Mesenchymal stem cell (in vitro differentiated cells and primary cell): ENCODE measurements at regions not wholly inside any gene's neighbourhood (a gene's known extent, or its start where the extent isn't known, plus 50 kb on each side); places are given as distances from the start of the nearest gene placed in this dataset. TPM values are rescaled to one million over a fixed set of nuclear protein-coding genes. Genes with fewer than 3 reads are reported as not detected.
A peak's percentile ranks its signal among the peaks of the same experiment; 100 is the strongest.

ENCODE experiments used
- DNase-seq: peaks from one replicate; pipeline ENCODE4 v3.0.0-alpha.2; 2013
- H2AFZ ChIP-seq: one replicate; pipeline ENCODE4 v1.6.1; 2013; ENCODE audit warnings: low read depth, mild to moderate bottlenecking, control low read depth, inconsistent platforms, low read length, moderate library complexity
- H2AK5ac ChIP-seq: 2 replicates; pipeline ENCODE4 v1.6.1; 2013; ENCODE audit warnings: low read length, moderate library complexity, mild to moderate bottlenecking, inconsistent platforms; ENCODE audit not compliant: severe bottlenecking
- H2BK120ac ChIP-seq: one replicate; pipeline ENCODE4 v1.6.1; 2013; ENCODE audit warnings: low read depth, mild to moderate bottlenecking, inconsistent platforms, low read length, moderate library complexity
- H2BK12ac ChIP-seq, 2 experiments: one replicate each; pipeline ENCODE4 v1.6.1; 2013; ENCODE audit warnings: inconsistent platforms in 2 of 2, low read length in 2 of 2, mild to moderate bottlenecking in 2 of 2, moderate library complexity in 2 of 2, control low read depth in 1 of 2
- H2BK15ac ChIP-seq: one replicate; pipeline ENCODE4 v1.6.1; 2013; ENCODE audit warnings: mild to moderate bottlenecking, low read depth, inconsistent platforms; ENCODE audit not compliant: poor library complexity, severe bottlenecking
- H2BK5ac ChIP-seq: 2 replicates; pipeline ENCODE4 v1.6.1; 2013; ENCODE audit warnings: low read depth, mild to moderate bottlenecking, low read length, control low read depth, inconsistent platforms; ENCODE audit not compliant: poor library complexity, severe bottlenecking
- H3K14ac ChIP-seq, 2 experiments: one replicate each; pipeline ENCODE4 v1.6.1; 2013; ENCODE audit warnings: inconsistent platforms in 2 of 2, low read length in 2 of 2, control low read depth in 1 of 2, mild to moderate bottlenecking in 1 of 2, moderate library complexity in 1 of 2
- H3K18ac ChIP-seq, 2 experiments: one replicate each; pipeline ENCODE4 v1.6.1; 2013; ENCODE audit warnings: inconsistent platforms in 2 of 2, low read length in 2 of 2, control low read depth in 1 of 2, low read depth in 1 of 2, mild to moderate bottlenecking in 1 of 2
- H3K23ac ChIP-seq, 2 experiments: one replicate each; pipeline ENCODE4 v1.6.1; 2013; ENCODE audit warnings: inconsistent platforms in 2 of 2, low read length in 2 of 2, mild to moderate bottlenecking in 2 of 2, moderate library complexity in 2 of 2, control low read depth in 1 of 2
- H3K27ac ChIP-seq: 2 replicates; pipeline ENCODE4 v1.5.1; 2013; ENCODE audit warnings: mild to moderate bottlenecking, moderate library complexity, low read length, control low read depth, inconsistent platforms; ENCODE audit not compliant: poor library complexity, severe bottlenecking
- H3K27me3 ChIP-seq, 2 experiments: 2 replicates each; pipeline versions ENCODE4 v1.6.1 to v1.7.0; 2013; ENCODE audit warnings: low read length in 2 of 2, mild to moderate bottlenecking in 2 of 2, moderate library complexity in 2 of 2, control low read depth in 1 of 2, inconsistent platforms in 1 of 2; ENCODE audit not compliant: control insufficient read depth in 1 of 2, insufficient read depth in 1 of 2
- H3K36me3 ChIP-seq, 2 experiments: 2 replicates each; pipeline versions ENCODE4 v1.6.1 to v1.7.0; 2013; ENCODE audit warnings: low read length in 2 of 2, control low read depth in 1 of 2, inconsistent platforms in 1 of 2, low read depth in 1 of 2, mild to moderate bottlenecking in 1 of 2; ENCODE audit not compliant: insufficient read depth in 2 of 2, control insufficient read depth in 1 of 2
- H3K4ac ChIP-seq, 2 experiments: one replicate each; pipeline ENCODE4 v1.6.1; 2013; ENCODE audit warnings: inconsistent platforms in 2 of 2, low read length in 2 of 2, mild to moderate bottlenecking in 2 of 2, moderate library complexity in 2 of 2, control low read depth in 1 of 2, low read depth in 1 of 2
- H3K4me1 ChIP-seq: 2 replicates; pipeline ENCODE4 v1.6.1; 2013; ENCODE audit warnings: low read depth, low read length, control low read depth; ENCODE audit not compliant: control insufficient read depth, insufficient read depth
- H3K4me2 ChIP-seq: 2 replicates; pipeline ENCODE4 v1.6.1; 2013; ENCODE audit warnings: low read length, mild to moderate bottlenecking, inconsistent platforms; ENCODE audit not compliant: poor library complexity, severe bottlenecking
- H3K4me3 ChIP-seq, 2 experiments: 2 replicates each; pipeline versions ENCODE4 v1.5.1 to v1.7.0; 2013; ENCODE audit warnings: low read length in 2 of 2, mild to moderate bottlenecking in 2 of 2, control low read depth in 1 of 2, low read depth in 1 of 2; ENCODE audit not compliant: insufficient read depth in 1 of 2
- H3K79me1 ChIP-seq: replicated peaks from 2 replicates; pipeline ENCODE4 v1.6.1; 2013; ENCODE audit warnings: mild to moderate bottlenecking, control low read depth, low read length, inconsistent platforms; ENCODE audit not compliant: poor library complexity, severe bottlenecking
- H3K9ac ChIP-seq: 2 replicates; pipeline ENCODE4 v1.7.0; 2013; ENCODE audit warnings: mild to moderate bottlenecking, low read length, moderate library complexity
- H3K9me3 ChIP-seq: 2 replicates; pipeline ENCODE4 v1.7.0; 2013; ENCODE audit warnings: mild to moderate bottlenecking, low read length; ENCODE audit not compliant: control insufficient read depth
- H4K8ac ChIP-seq: one replicate; pipeline ENCODE4 v1.6.1; 2013; ENCODE audit warnings: inconsistent platforms, mild to moderate bottlenecking, low read length, moderate library complexity
- H4K91ac ChIP-seq: one replicate; pipeline ENCODE4 v1.6.1; 2013; ENCODE audit warnings: mild to moderate bottlenecking, low read length, inconsistent platforms
- WGBS: methylation state at CpG from one replicate; pipeline ENCODE4 v1.1.7; 2013; ENCODE audit warnings: mixed read lengths; 5-methylcytosine and 5-hydroxymethylcytosine counted together
- small RNA-seq: library from polyadenylated mRNA; stranded (forward); fragments of <200 nt; extraction: miRNeasy Mini kit (QIAGEN cat#:217004); gene quantifications from one replicate; pipeline ENCODE3, GENCODE V24; 2013; ENCODE audit warnings: low read depth

DNA sequence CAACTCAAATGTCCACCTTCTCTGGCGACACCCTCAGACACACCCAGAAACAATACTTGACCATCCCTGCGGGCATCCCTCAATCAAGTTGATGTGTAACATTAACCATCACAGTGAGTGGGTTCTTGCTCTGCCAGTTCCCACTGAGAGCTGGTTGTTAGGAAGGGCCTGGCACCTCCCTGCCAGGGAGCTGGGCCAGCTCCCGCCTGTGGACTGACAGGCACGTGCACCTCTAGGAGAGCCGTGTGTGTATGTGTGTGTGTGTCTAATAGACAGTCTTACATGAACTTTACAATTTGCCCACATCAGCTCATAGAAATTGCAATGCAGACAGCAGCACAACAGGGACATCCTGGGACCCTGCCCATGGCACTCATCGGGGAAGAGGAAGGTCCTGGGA is 298.7 kb downstream of the SHANK2 start:
- no peak overlapping the region for H3K4ac ChIP-seq
- no peaks in the 10 kb centered on the region for H3K36me3 ChIP-seq
- no peak overlapping the region for H3K23ac ChIP-seq
- H4K91ac ChIP-seq: no peak overlapping the region
- H2AFZ ChIP-seq: no peak overlapping the region
- no peak overlapping the region for H2BK12ac ChIP-seq
- H3K14ac ChIP-seq: no peak overlapping the region
- no peak overlapping the region for H2BK15ac ChIP-seq
- H3K27ac ChIP-seq: no peak overlapping the region
- H3K4me2 ChIP-seq: no peak overlapping the region
- 90% methylated on average over 3 of the region's 6 CpGs for WGBS
- H2BK5ac ChIP-seq: no peak overlapping the region
- no peak overlapping the region for H2AK5ac ChIP-seq
- H3K9ac ChIP-seq: no peak overlapping the region
- no peak overlapping the region for H3K18ac ChIP-seq
- no peak for DNase-seq
- H2BK120ac ChIP-seq: no peak overlapping the region
- H3K79me1 ChIP-seq: no peaks in the 10 kb centered on the region
- no peak overlapping the region for H4K8ac ChIP-seq
- no peaks in the 10 kb centered on the region for H3K4me1 ChIP-seq
- H3K27me3 ChIP-seq: no peaks in the 10 kb centered on the region
- no peak overlapping the region for H3K4me3 ChIP-seq
- no peaks in the 10 kb centered on the region for H3K9me3 ChIP-seq

DNA sequence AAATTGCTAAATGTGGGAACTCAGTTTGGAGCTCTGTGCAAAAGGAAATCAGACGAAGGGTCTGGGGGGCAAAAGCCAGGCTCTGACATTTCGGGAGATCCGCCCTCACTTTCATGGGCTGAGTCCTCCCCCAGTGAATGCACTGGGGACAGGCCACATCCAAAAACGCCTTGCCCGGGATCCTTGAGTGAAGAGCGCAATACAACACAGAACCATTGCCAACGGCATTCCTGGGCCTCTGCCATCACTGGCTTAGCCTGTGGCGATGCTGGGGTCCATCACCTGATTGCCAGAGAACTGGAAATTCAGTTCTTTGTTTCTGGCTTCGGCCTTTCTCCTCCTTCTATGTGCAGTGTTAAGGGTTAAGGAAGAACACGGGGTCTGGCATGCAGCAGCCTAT is 297.9 kb downstream of the SHANK2 start:
- H4K8ac ChIP-seq: no peak overlapping the region
- H3K23ac ChIP-seq: no peak overlapping the region
- no peak overlapping the region for H3K4me3 ChIP-seq
- no peak overlapping the region for H2AK5ac ChIP-seq
- H4K91ac ChIP-seq: no peak overlapping the region
- no peak overlapping the region for H2BK5ac ChIP-seq
- no peak overlapping the region for H2BK12ac ChIP-seq
- DNase-seq: no peak
- H3K4ac ChIP-seq: no peak overlapping the region
- H3K9ac ChIP-seq: no peak overlapping the region
- no peak overlapping the region for H3K4me2 ChIP-seq
- H3K36me3 ChIP-seq: no peaks in the 10 kb centered on the region
- no peak overlapping the region for H3K18ac ChIP-seq
- H3K4me1 ChIP-seq: no peaks in the 10 kb centered on the region
- H3K27me3 ChIP-seq: no peaks in the 10 kb centered on the region
- H3K14ac ChIP-seq: no peak overlapping the region
- H2AFZ ChIP-seq: no peak overlapping the region
- 83% methylated on average over 10 of the region's 10 CpGs for WGBS
- no peaks in the 10 kb centered on the region for H3K9me3 ChIP-seq
- no peak overlapping the region for H2BK120ac ChIP-seq
- H3K79me1 ChIP-seq: no peaks in the 10 kb centered on the region
- H3K27ac ChIP-seq: no peak overlapping the region
- no peak overlapping the region for H2BK15ac ChIP-seq

Small RNA genes in the stretch of these regions (small RNA-seq; reads per million reads assigned to genes)
- gene MIR3664 (29.6 reads per million, percentile 89 among the genes with 10 or more reads in this experiment), gene RF00019 (not detected)
